HG03103 (cell line): ENCODE measurements at regions not wholly inside any gene's neighbourhood (a gene's known extent, or its start where the extent isn't known, plus 50 kb on each side); places are given as distances from the start of the nearest gene placed in this dataset.
"Not testable (repeated sequence)": the region's sequence is repeated elsewhere in the genome, so short reads cannot be mapped to it uniquely, and the experiment has no call there.

Source experiments
- ATAC-seq: cut with Tn5 transposase; IDR thresholded peaks from one replicate; pipeline ENCODE4 v1.9.1; 2021; ENCODE audit warnings: low read depth; ENCODE audit not compliant: unreplicated experiment

DNA sequence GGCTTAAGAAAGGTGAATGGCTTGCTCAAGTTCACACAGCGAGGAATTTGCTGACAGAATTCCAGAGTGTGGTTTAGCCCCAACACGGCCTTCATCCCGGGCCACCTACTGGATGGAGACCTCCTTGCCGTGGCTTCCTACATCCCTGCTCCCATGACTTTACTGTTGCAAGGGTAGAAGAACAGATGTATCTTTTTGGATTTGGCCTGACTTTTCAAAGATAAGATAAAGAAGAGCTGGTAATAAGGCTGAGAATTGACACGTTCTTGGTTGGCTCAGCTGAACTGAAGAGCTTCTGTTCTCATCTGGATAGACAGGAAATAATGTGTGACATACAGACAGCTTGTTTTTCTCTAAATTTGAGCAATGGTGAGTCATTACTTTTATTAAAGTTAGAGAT lies 113.1 kb downstream of the KLF5 start:
- no peak for ATAC-seq

DNA sequence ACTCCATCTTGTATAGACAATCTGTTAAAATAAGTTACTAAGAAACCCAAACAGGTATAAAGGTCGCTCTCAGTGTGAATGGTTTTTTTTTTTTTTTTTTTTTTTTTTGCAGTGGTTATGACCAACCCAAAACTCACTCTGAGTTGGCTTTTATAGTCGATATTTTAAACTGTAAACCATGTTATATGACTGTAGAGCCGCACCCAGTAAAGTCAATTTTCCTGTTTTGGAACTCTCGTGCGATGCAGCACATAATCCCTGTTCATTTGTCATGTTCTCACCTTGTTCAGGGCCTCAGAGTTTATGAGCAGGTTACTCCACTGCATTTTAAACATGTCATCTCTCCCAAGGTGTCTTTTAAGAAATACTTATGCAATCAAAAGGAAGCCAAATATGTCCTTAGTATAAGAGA lies 112.5 kb downstream of the KLF5 start:
- ATAC-seq: no peak

DNA sequence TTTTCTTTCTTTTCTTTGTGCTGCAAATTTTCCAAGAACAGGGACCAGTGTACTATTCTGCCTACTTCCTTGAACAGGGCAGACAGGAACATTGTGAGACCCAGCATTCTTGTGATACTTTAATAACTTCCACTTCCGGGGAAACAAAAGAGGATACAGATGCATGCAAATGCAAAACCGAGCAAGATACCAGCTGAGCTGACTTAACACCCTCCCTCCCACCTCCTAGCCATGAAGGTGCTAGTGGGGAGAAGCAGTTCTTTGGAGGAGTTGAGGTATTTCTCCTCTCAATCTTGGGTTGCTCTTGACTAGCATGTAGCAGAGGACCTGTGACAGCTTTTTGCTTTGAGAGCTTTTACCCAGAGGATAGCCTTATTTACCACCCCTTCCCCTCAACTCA lies 111.2 kb downstream of the KLF5 start:
- no peak for ATAC-seq

GRCh38 chr13:73168953-73169401 lies 110.2 kb downstream of the KLF5 start:
- no peak for ATAC-seq

DNA sequence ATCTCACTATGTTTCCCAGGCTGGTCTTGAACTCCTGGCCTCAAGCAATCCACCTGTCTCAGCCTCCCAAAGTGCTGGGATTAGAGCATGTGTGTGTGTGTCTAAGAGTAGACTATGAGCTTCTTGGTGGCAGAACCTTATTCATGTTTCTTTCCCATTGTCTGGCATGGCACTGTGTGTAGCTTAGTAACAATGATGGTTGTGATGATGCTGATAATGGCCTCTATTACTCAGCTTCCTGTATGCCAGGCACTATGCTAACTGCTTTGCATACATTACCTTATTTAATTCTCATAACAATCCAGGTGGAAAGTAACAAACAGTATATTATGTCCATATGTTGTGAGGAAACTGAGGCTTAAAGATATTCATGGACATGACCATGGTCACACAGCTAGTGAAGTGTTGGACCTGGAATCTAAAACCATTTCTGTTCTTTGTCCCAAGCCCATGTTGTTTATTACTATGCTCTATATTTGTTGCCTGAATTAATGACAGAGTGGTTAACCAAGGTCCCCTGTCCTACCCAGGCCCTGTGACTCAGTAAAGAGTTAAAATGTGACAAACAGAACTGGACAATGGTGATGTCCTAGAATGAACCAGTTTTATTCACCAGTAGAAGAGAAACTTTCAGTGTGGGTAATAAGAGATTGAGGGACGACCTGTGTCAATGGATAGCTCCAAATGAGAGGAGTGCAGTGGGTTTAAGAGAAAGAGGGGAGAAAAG lies 109.6 kb downstream of the KLF5 start:
- ATAC-seq: no peak

GRCh38 chr13:73167028-73167820 lies 108.4 kb downstream of the KLF5 start:
- no peak for ATAC-seq

GRCh38 chr13:73166204-73166603 lies 107.4 kb downstream of the KLF5 start:
- no peak for ATAC-seq

GRCh38 chr13:73162912-73163911 lies 104.4 kb downstream of the KLF5 start:
- ATAC-seq: no peak

GRCh38 chr13:73160371-73161031 lies 101.7 kb downstream of the KLF5 start:
- ATAC-seq: not testable (repeated sequence)

GRCh38 chr13:73158851-73159250 lies 100.0 kb downstream of the KLF5 start:
- ATAC-seq: no peak

- no peak for ATAC-seq
Measured at GRCh38 chr13:73157031-73157430, 98.2 kb downstream of the KLF5 start.

DNA sequence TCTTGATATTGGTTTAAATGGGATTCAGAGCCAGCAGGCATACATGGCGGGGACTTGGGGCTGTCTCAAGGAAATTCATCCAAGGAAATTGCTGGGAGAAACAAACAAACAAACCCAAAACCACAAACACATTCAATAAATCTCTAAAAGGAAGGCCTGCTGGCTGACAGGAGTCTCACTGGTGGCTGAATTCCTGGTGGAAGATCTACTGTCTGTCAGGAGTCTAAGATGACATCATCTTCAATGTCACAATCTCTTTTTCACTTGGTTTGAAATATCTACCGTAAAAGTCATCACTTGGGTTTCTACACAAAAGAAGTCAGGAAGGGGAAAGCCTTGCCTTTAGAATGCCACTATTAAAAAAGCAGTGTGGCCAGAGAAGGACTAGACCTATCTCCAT lies 87.9 kb downstream of the KLF5 start:
- no peak for ATAC-seq

GRCh38 chr13:73142071-73142470 lies 83.3 kb downstream of the KLF5 start:
- ATAC-seq: no peak

GRCh38 chr13:73141292-73141771 lies 82.5 kb downstream of the KLF5 start:
- ATAC-seq: no peak

GRCh38 chr13:73140801-73141200 lies 82.0 kb downstream of the KLF5 start:
- ATAC-seq: no peak

- no peak for ATAC-seq
Measured at GRCh38 chr13:73138638-73139491, 80.1 kb downstream of the KLF5 start.

- no peak for ATAC-seq
Measured at GRCh38 chr13:73138276-73138637, 79.5 kb downstream of the KLF5 start.

DNA sequence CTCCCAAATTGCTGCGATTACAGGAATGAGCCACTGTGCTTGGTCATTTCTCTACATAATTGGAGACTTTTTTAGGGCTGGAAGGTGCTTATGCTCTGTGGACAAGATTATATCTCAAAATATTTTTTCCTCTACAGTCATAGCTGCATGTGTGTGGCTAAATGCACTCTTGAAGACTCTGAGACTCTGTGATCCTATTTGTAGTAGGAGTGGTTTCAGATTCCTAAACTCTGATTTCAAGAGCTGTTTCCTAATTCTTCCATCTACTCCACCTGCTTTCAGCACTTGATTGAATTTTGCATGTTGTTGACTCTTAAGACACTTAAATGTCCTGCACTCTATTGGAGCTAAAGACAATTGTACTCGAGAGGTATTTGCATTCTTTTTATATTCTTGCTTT lies 78.0 kb downstream of the KLF5 start:
- no peak for ATAC-seq

DNA sequence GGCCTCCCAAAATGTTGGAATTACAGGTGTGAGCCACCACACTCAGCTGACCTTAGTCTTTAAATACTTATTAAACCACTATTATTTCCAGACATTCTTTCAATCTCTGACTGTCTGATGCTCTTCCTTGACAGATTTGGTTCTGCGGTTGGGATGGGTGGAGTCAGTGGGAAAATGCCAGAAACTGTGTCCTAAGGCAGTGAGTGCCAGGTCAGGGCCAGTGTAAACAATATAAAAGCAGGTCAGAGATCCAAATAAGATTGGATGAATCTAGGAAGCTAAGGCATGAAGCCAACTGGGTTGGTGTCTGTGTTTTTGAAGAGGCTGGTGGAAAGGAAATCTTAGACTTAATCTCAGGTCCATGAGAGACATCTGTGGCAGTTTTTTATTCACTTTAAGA lies 74.7 kb downstream of the KLF5 start:
- ATAC-seq: no peak
